CD8-positive, alpha-beta memory T cell (primary cell): ENCODE measurements at regions not wholly inside any gene's neighbourhood (a gene's known extent, or its start where the extent isn't known, plus 50 kb on each side); places are given as distances from the start of the nearest gene placed in this dataset.

ENCODE experiments used
- CTCF ChIA-PET: fragments of 350-600 bp; sonication (Branson Sonifier 250); formaldehyde crosslinking; loops from one replicate; lab custom pipeline; 2021; ENCODE audit warnings: antibody characterized with exemption; lab: Charles Lee
- POLR2A ChIA-PET: fragments of 350-600 bp; sonication (Branson Sonifier 250); formaldehyde crosslinking; loops from one replicate; lab custom pipeline; 2021; ENCODE audit warnings: antibody characterized with exemption; lab: Charles Lee
- DNase-seq, 5 donors: peaks; one replicate each; pipeline versions ENCODE4 v3.0.0 to v3.0.0-alpha.2; 2020 to 2022; ENCODE audit warnings: mixed read lengths in 1 of 5
- H3K27ac ChIP-seq: one replicate; pipeline ENCODE4 v1.7.0; 2013; ENCODE audit warnings: low read depth, mild to moderate bottlenecking, low read length, moderate library complexity
- H3K27me3 ChIP-seq: 2 replicates; pipeline ENCODE4 v1.7.0; 2013; ENCODE audit warnings: low read length, mild to moderate bottlenecking; ENCODE audit not compliant: insufficient read depth, poor library complexity, severe bottlenecking
- H3K36me3 ChIP-seq: 2 replicates; pipeline ENCODE4 v1.7.0; 2013; ENCODE audit warnings: mild to moderate bottlenecking, low read length, moderate library complexity; ENCODE audit not compliant: insufficient read depth
- H3K4me1 ChIP-seq: 2 replicates; pipeline ENCODE4 v1.7.0; 2013; ENCODE audit warnings: mild to moderate bottlenecking, low read length, moderate library complexity; ENCODE audit not compliant: insufficient read depth
- H3K4me3 ChIP-seq: 2 replicates; pipeline ENCODE4 v1.7.0; 2013; ENCODE audit warnings: mild to moderate bottlenecking, low read length
- H3K9me3 ChIP-seq: 2 replicates; pipeline ENCODE4 v1.7.0; 2013; ENCODE audit warnings: mild to moderate bottlenecking, low read length
- H3K27ac Mint-ChIP-seq, 8 donors: one replicate each; pipeline ENCODE4 v1.8.0; 2020 to 2021; ENCODE audit warnings: mixed read lengths in 8 of 8, mild to moderate bottlenecking in 6 of 8, inconsistent platforms in 3 of 8, moderate library complexity in 3 of 8
- H3K27me3 Mint-ChIP-seq, 2 donors: one replicate each; pipeline ENCODE4 v1.8.0; 2020 to 2021; ENCODE audit warnings: mixed read lengths in 2 of 2, mild to moderate bottlenecking in 1 of 2, moderate library complexity in 1 of 2
- H3K36me3 Mint-ChIP-seq, 3 donors: one replicate each; pipeline ENCODE4 v1.8.0; 2020 to 2021; ENCODE audit warnings: mixed read lengths in 3 of 3, inconsistent platforms in 1 of 3, mild to moderate bottlenecking in 1 of 3
- H3K4me1 Mint-ChIP-seq, 3 donors: one replicate each; pipeline ENCODE4 v1.8.0; 2020 to 2021; ENCODE audit warnings: mixed read lengths in 3 of 3, inconsistent platforms in 1 of 3, mild to moderate bottlenecking in 1 of 3
- H3K4me3 Mint-ChIP-seq, 7 donors: one replicate each; pipeline ENCODE4 v1.8.0; 2020 to 2021; ENCODE audit warnings: mixed read lengths in 7 of 7, mild to moderate bottlenecking in 6 of 7, moderate library complexity in 4 of 7, inconsistent platforms in 2 of 7
- H3K9me3 Mint-ChIP-seq, 5 donors: one replicate each; pipeline ENCODE4 v1.8.0; 2020 to 2022; ENCODE audit warnings: mixed read lengths in 5 of 5, mild to moderate bottlenecking in 3 of 5, moderate library complexity in 2 of 5, inconsistent platforms in 1 of 5

- Histone ChIP-seq H3K27ac (no peak overlapping the region), H3K36me3 (no peaks in the 10 kb centered on the region), H3K4me3 (no peak overlapping the region), H3K9me3 (no peaks in the 10 kb centered on the region), H3K4me1 (no peaks in the 10 kb centered on the region), H3K27me3 (no peaks in the 10 kb centered on the region)
- Mint-ChIP-seq H3K4me1 (no peaks in the 10 kb centered on the region), H3K4me3 (no peak overlapping the region), H3K9me3 (peaks cover 0 to 8% (median 0%) of the 10 kb centered on the region in 5 donors), H3K27ac (no peak overlapping the region), H3K27me3 (no peaks in the 10 kb centered on the region), H3K36me3 (no peaks in the 10 kb centered on the region)
- ChIA-PET POLR2A (no interaction called here), CTCF (no interaction called here)
- no peak for DNase-seq
Measured at GRCh38 chr4:24033626-24034025, 143.8 kb upstream of the PPARGC1A start.

- Histone ChIP-seq H3K9me3 (no peaks in the 10 kb centered on the region), H3K36me3 (no peaks in the 10 kb centered on the region), H3K4me1 (no peaks in the 10 kb centered on the region), H3K4me3 (no peak overlapping the region), H3K27ac (no peak overlapping the region), H3K27me3 (no peaks in the 10 kb centered on the region)
- DNase-seq, result no peak
- Mint-ChIP-seq H3K27ac (no peak overlapping the region), H3K4me3 (no peak overlapping the region), H3K9me3 (peaks cover 0 to 8% (median 0%) of the 10 kb centered on the region in 5 donors), H3K4me1 (no peaks in the 10 kb centered on the region), H3K36me3 (no peaks in the 10 kb centered on the region), H3K27me3 (no peaks in the 10 kb centered on the region)
- ChIA-PET CTCF (no interaction called here), POLR2A (no interaction called here)
Measured at GRCh38 chr4:24032371-24032989, 142.6 kb upstream of the PPARGC1A start.

GRCh38 chr4:24026596-24026995, 136.7 kb upstream of the PPARGC1A start:
- Histone ChIP-seq H3K36me3 (no peaks in the 10 kb centered on the region), H3K27me3 (no peaks in the 10 kb centered on the region), H3K4me1 (no peaks in the 10 kb centered on the region), H3K9me3 (no peaks in the 10 kb centered on the region), H3K27ac (no peak overlapping the region), H3K4me3 (no peak overlapping the region)
- no peak for DNase-seq
- ChIA-PET CTCF (no interaction called here), POLR2A (no interaction called here)
- H3K4me1 Mint-ChIP-seq, result no peaks in the 10 kb centered on the region
- H3K36me3 Mint-ChIP-seq, result no peaks in the 10 kb centered on the region
- H3K27me3 Mint-ChIP-seq, result peaks cover 0 to 3% of the 10 kb centered on the region in 2 donors
- H3K9me3 Mint-ChIP-seq, result peaks cover 0 to 8% (median 0%) of the 10 kb centered on the region in 5 donors
- H3K4me3 Mint-ChIP-seq, result no peak overlapping the region
- no peak overlapping the region for H3K27ac Mint-ChIP-seq

- CTCF ChIA-PET, result no interaction called here
- Mint-ChIP-seq H3K27ac (no peak overlapping the region), H3K36me3 (no peaks in the 10 kb centered on the region), H3K27me3 (peaks cover 0 to 3% of the 10 kb centered on the region in 2 donors), H3K4me3 (no peak overlapping the region), H3K4me1 (no peaks in the 10 kb centered on the region), H3K9me3 (peaks cover 0 to 3% (median 0%) of the 10 kb centered on the region in 5 donors)
- Histone ChIP-seq H3K36me3 (no peaks in the 10 kb centered on the region), H3K27ac (no peak overlapping the region), H3K27me3 (no peaks in the 10 kb centered on the region), H3K4me1 (no peaks in the 10 kb centered on the region), H3K9me3 (no peaks in the 10 kb centered on the region), H3K4me3 (no peak overlapping the region)
- POLR2A ChIA-PET, result no interaction called here
- DNase-seq, result no peak
Measured at GRCh38 chr4:24024605-24025004, 134.8 kb upstream of the PPARGC1A start.

GRCh38 chr4:24024157-24024556, 134.3 kb upstream of the PPARGC1A start:
- no peak overlapping the region for H3K27ac ChIP-seq
- ChIA-PET CTCF (no interaction called here), POLR2A (no interaction called here)
- no peaks in the 10 kb centered on the region for H3K4me1 ChIP-seq
- Mint-ChIP-seq H3K36me3 (peaks cover 0 to 2% (median 0%) of the 10 kb centered on the region in 3 donors), H3K27ac (no peak overlapping the region), H3K4me1 (no peaks in the 10 kb centered on the region), H3K9me3 (peaks cover 0 to 3% (median 0%) of the 10 kb centered on the region in 5 donors), H3K27me3 (peaks cover 0 to 3% of the 10 kb centered on the region in 2 donors), H3K4me3 (no peak overlapping the region)
- H3K27me3 ChIP-seq, result no peaks in the 10 kb centered on the region
- DNase-seq, result no peak
- no peak overlapping the region for H3K4me3 ChIP-seq
- H3K9me3 ChIP-seq, result no peaks in the 10 kb centered on the region
- no peaks in the 10 kb centered on the region for H3K36me3 ChIP-seq

GRCh38 chr4:24015782-24016181, 125.9 kb upstream of the PPARGC1A start:
- Mint-ChIP-seq H3K9me3 (peaks cover 0 to 6% (median 2%) of the 10 kb centered on the region in 5 donors), H3K4me1 (no peaks in the 10 kb centered on the region), H3K4me3 (no peak overlapping the region), H3K27ac (no peak overlapping the region), H3K27me3 (peaks cover 0 to 1% of the 10 kb centered on the region in 2 donors), H3K36me3 (peaks cover 0 to 2% (median 0%) of the 10 kb centered on the region in 3 donors)
- no peaks in the 10 kb centered on the region for H3K9me3 ChIP-seq
- CTCF ChIA-PET, result no interaction called here
- no peak overlapping the region for H3K27ac ChIP-seq
- no peaks in the 10 kb centered on the region for H3K4me1 ChIP-seq
- no peak for DNase-seq
- H3K36me3 ChIP-seq, result no peaks in the 10 kb centered on the region
- POLR2A ChIA-PET, result no interaction called here
- no peaks in the 10 kb centered on the region for H3K27me3 ChIP-seq
- no peak overlapping the region for H3K4me3 ChIP-seq

GRCh38 chr4:24013668-24014422, 124.0 kb upstream of the PPARGC1A start:
- Histone ChIP-seq H3K4me1 (no peaks in the 10 kb centered on the region), H3K27ac (no peak overlapping the region), H3K27me3 (no peaks in the 10 kb centered on the region), H3K4me3 (no peak overlapping the region), H3K9me3 (no peaks in the 10 kb centered on the region), H3K36me3 (no peaks in the 10 kb centered on the region)
- H3K9me3 Mint-ChIP-seq, result peaks cover 0 to 6% (median 3%) of the 10 kb centered on the region in 5 donors
- POLR2A ChIA-PET, result no interaction called here
- H3K36me3 Mint-ChIP-seq, result no peaks in the 10 kb centered on the region
- CTCF ChIA-PET, result no interaction called here
- H3K4me3 Mint-ChIP-seq, result no peak overlapping the region
- peaks cover 0 to 1% of the 10 kb centered on the region in 2 donors for H3K27me3 Mint-ChIP-seq
- DNase-seq, result no peak
- H3K4me1 Mint-ChIP-seq, result no peaks in the 10 kb centered on the region
- H3K27ac Mint-ChIP-seq, result no peak overlapping the region

- H3K4me1 ChIP-seq, result no peaks in the 10 kb centered on the region
- Mint-ChIP-seq H3K27ac (no peak overlapping the region), H3K4me3 (no peak overlapping the region), H3K27me3 (peaks cover 0 to 1% of the 10 kb centered on the region in 2 donors), H3K4me1 (no peaks in the 10 kb centered on the region), H3K9me3 (peaks cover 0 to 7% (median 6%) of the 10 kb centered on the region in 5 donors), H3K36me3 (no peaks in the 10 kb centered on the region)
- H3K4me3 ChIP-seq, result no peak overlapping the region
- H3K9me3 ChIP-seq, result no peaks in the 10 kb centered on the region
- no peaks in the 10 kb centered on the region for H3K27me3 ChIP-seq
- H3K36me3 ChIP-seq, result no peaks in the 10 kb centered on the region
- POLR2A ChIA-PET, result no interaction called here
- CTCF ChIA-PET, result no interaction called here
- no peak overlapping the region for H3K27ac ChIP-seq
- no peak for DNase-seq
Measured at GRCh38 chr4:24010994-24011393, 121.1 kb upstream of the PPARGC1A start.
